ENCODE measurements at regions not wholly inside any gene's neighbourhood (a gene's known extent, or its start where the extent isn't known, plus 50 kb on each side); places are given as distances from the start of the nearest gene placed in this dataset.
"Not testable (repeated sequence)": the region's sequence is repeated elsewhere in the genome, so short reads cannot be mapped to it uniquely, and the experiment has no call there.

GRCh38 chr2:66317268-66317890 lies 117.5 kb upstream of the MEIS1 start:
- no peak for DNase-seq (ENCODE audit: low read depth in 2 of 2)

- DNase-seq (ENCODE audit: low read depth in 2 of 2), result no peak
These were observed 128.4 kb upstream of the MEIS1 start for GRCh38 chr2:66306483-66306882.

DNA sequence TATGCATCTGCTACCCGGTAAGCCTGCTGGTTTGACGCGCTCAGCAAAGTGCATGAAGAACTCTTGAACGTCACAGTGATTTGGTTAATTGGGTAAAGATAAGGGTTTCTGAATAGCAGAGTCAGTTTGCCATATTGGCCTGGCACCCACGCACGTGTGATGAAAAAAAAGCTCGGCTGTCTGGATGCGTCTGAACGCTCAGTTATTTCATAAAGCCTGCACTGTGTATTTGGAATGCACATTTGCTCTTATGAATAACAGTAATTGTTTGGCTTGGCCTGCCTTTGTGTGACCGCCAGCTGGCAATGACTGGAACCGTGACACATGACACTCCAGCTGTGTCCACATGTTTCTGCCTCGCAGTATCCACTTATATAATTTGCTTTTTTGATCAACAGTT lies 129.2 kb upstream of the MEIS1 start:
- DNase-seq (ENCODE audit: low read depth in 2 of 2), result no peak

DNA sequence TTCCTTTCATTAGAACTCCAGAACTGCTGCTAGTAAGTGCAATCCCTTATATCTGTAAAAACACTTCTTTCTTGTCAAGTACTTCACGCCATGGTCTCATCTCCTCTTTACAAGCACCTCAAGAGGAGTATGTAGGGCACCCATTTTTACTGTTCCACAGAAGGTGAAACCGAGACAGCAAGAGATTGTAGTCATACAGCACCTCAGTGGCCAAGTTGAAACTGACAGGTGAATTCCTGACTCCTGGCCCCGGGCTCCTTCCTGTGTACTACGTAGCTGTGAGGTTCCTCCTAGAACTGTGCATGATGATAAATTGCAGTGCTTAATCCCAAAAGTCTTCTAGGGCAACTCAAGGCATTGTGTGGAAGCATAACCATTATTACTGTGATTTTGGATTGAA lies 131.5 kb upstream of the MEIS1 start:
- no peak for DNase-seq (ENCODE audit: low read depth in 2 of 2)

DNA sequence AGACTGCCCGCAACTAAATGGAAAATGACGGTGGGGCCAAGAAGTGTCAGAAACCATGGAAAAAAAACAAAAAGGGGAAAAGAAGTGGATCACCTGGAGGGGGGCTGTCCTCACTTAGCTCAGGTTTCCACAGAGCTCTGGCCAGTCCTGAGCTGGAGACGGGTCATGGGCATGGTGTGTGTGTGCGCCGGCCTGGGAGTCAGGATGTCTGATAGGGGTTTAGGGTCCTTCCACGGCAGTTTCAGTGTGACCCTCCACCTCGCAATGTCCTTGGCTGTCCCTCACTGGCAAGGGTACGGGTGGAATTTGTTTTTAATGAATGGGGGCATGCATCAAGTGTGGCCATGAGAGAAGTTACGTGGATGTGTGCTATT lies 133.2 kb upstream of the MEIS1 start:
- DNase-seq (ENCODE audit: low read depth in 2 of 2), result no peak

GRCh38 chr2:66301022-66301766 lies 133.7 kb upstream of the MEIS1 start:
- DNase-seq (ENCODE audit: low read depth in 2 of 2), result no peak

DNA sequence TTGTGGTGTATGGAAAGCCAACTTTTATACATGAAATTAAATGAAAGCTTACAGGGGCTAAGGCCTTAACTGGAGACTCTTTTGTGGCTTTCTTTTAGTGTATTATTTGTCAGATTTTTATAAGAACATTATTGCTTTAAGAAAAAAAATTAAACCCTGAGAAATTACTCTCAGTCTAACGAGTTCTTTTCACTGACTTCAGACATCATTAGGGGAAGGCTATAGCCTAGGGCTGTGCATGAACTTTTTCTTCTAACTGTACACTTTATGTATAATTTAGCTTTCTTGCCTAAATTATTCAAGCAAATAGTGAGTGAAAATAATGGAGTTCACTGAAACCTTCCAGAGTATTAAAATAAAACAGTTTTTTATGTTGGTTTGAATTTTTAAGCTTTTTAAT lies 151.1 kb upstream of the MEIS1 start:
- no peak for DNase-seq (ENCODE audit: low read depth in 2 of 2)

- no peak for DNase-seq (ENCODE audit: low read depth in 2 of 2)
These were observed 152.9 kb upstream of the MEIS1 start for GRCh38 chr2:66281980-66282379.

DNA sequence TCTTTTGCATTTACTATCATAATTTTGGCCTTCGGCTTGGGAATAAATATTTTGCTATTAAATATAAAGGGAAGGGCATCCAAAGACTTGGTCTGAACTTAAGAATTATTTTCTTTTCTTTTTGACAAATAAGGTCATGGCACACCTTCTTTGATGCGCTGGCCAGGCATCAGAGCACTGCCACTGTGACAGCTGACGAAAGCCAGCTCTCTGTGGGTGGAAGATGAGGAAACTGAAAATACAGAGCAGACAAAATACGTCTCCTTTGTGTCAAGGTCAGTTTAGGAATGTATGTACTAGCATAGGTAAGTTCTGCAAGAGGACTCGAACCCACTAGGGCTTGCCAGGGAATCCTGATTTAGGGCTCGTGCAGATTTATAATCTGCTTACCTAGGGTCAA lies 155.9 kb upstream of the MEIS1 start:
- DNase-seq (ENCODE audit: low read depth in 2 of 2), result no peak

GRCh38 chr2:66275984-66276383 lies 158.9 kb upstream of the MEIS1 start:
- DNase-seq (ENCODE audit: low read depth in 2 of 2), result no peak

DNA sequence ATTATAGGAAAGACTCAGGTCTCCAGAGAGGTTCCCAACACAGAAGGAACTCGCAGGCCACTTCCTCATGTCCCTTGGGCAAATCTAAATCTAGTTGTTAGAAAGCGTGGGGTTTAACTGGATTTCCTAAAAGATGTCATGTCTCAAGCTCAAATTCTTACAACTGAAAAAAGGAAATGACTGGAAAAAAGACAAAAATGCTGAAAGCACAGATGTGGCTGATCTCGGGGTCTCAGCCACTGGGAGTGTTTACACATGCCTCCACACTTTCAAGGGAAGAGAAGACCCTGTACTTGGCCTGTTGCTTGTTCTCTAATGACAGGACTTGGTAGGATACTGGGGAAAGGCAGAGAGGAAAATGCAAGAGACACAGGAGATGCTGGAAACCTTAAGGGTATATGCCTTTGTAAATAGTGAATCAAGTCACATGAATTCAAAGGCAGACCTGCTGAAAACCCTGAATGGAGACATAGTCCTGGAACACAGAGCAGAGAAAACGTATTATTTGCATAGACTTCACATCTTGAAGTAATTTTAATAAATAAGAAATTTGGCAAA lies 160.9 kb upstream of the MEIS1 start:
- no peak for DNase-seq (ENCODE audit: low read depth in 2 of 2)

- DNase-seq (ENCODE audit: low read depth in 2 of 2), result no peak
These were observed 162.2 kb upstream of the MEIS1 start for GRCh38 chr2:66272751-66273150.

DNA sequence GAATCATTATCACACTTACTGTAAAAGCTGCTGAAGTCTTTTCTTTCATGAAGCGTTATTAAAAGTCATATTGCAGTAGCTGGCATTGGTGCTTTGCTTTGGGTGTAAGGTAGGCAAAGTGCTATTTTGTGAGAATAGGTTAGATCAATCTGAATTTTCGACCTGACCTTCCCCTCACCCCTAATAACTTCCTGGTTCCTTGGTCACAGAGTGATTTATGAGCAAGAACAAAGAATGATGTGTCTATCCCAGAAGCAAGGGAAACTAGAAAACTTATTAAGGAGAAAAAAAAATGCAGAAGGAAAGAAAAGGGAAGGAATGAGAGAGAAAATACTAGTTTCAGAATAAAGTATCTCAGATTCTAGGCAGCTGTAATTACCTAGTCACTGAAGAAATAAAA lies 163.1 kb upstream of the MEIS1 start:
- no peak for DNase-seq (ENCODE audit: low read depth in 2 of 2)

- DNase-seq (ENCODE audit: low read depth in 2 of 2), result no peak
These were observed 164.7 kb upstream of the MEIS1 start for GRCh38 chr2:66270247-66270646.

GRCh38 chr2:66269166-66269565 lies 165.8 kb upstream of the MEIS1 start:
- no peak for DNase-seq (ENCODE audit: low read depth in 2 of 2)

DNA sequence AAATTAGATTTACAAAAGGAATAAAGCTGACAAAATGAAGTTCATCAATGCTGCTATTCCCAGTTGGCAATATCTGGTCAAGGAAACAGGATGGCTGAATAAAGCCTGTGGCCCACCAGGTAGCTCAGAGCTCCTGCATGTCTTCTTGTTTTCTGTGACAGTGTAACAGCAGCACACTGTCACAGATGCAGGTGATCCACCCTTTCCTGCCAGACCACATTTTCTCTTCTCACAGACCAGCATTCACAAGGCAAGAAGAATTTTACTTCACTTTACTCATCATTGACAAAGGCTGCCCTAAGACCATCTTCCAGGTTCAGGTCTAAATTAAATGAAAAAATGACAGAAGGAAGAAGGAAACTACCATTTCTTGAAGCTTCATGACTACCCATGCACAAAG lies 166.2 kb upstream of the MEIS1 start:
- no peak for DNase-seq (ENCODE audit: low read depth in 2 of 2)

- no peak for DNase-seq (ENCODE audit: low read depth in 2 of 2)
These were observed 170.6 kb upstream of the MEIS1 start for GRCh38 chr2:66264354-66264753.

- DNase-seq (ENCODE audit: low read depth in 2 of 2), result no peak
These were observed 179.1 kb upstream of the MEIS1 start for GRCh38 chr2:66255867-66256266.

- DNase-seq (ENCODE audit: low read depth in 2 of 2), result no peak
These were observed 179.8 kb upstream of the MEIS1 start for GRCh38 chr2:66255136-66255535.

GRCh38 chr2:66253066-66253465 lies 181.9 kb upstream of the MEIS1 start:
- DNase-seq (ENCODE audit: low read depth in 2 of 2), result no peak

DNA sequence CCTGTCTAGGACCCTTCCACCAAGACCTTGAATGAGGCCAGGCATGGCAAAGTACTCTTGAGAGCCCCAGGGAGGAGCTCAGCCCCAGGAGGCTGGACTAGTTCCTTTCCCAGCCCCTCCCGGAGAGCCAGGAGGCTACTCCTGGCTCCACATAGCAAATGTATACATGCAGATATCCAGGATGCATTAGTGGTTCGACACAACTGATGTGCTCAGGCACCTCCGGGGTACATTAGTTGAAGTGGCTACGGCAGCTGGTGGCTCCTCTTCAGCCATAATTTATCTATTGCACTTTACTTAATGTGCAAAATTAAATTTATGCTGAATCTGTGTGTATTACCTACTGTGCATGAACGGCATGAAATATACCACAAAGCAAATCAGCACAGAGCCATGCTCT lies 182.8 kb upstream of the MEIS1 start:
- no peak for DNase-seq (ENCODE audit: low read depth in 2 of 2)

- no peak for DNase-seq (ENCODE audit: low read depth in 2 of 2)
These were observed 183.4 kb upstream of the MEIS1 start for GRCh38 chr2:66251573-66251972.

DNA sequence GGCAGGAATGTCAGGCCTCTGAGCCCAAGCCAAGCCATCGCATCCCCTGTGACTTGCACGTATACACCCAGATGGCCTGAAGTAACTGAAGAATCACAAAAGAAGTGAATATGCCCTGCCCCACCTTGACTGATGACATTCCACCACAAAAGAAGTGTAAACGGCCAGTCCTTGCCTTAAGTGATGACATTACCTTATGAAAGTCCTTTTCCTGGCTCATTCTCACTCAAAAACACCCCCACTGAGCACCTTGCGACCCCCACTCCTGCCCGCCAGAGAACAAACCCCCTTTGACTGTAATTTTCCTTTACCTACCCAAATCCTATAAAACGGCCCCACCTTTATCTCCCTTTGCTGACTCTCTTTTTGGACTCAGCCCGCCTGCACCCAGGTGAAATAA lies 185.8 kb upstream of the MEIS1 start:
- DNase-seq (ENCODE audit: low read depth in 2 of 2), result not testable (repeated sequence)

DNA sequence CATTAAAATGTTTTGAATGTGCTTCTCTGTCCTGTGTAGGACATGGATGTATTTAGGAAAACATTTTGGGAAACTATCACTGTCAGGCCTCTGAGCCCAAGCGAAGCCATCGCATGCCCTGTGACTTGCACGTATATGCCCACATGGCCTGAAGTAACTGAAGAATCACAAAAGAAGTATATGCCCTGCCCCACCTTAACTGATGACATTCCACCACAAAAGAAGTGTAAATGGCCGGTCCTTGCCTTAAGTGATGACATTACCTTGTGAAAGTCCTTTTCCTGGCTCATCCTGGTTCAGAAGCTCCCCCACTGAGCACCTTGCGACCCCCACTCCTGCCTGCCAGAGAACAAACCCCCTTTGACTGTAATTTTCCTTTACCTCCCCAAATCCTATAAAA lies 191.1 kb upstream of the MEIS1 start:
- not testable (repeated sequence) for DNase-seq (ENCODE audit: low read depth in 2 of 2)

Measured in stimulated activated CD8-positive, alpha-beta memory T cell treated with anti-CD3 and anti-CD28 coated beads, Interleukin-2, amount 100 ng/mL, for 48 hours (primary cell).